ENCODE measurements at regions not wholly inside any gene's neighbourhood (a gene's known extent, or its start where the extent isn't known, plus 50 kb on each side); places are given as distances from the start of the nearest gene placed in this dataset.

- TF ChIP-seq, protein P1, sequence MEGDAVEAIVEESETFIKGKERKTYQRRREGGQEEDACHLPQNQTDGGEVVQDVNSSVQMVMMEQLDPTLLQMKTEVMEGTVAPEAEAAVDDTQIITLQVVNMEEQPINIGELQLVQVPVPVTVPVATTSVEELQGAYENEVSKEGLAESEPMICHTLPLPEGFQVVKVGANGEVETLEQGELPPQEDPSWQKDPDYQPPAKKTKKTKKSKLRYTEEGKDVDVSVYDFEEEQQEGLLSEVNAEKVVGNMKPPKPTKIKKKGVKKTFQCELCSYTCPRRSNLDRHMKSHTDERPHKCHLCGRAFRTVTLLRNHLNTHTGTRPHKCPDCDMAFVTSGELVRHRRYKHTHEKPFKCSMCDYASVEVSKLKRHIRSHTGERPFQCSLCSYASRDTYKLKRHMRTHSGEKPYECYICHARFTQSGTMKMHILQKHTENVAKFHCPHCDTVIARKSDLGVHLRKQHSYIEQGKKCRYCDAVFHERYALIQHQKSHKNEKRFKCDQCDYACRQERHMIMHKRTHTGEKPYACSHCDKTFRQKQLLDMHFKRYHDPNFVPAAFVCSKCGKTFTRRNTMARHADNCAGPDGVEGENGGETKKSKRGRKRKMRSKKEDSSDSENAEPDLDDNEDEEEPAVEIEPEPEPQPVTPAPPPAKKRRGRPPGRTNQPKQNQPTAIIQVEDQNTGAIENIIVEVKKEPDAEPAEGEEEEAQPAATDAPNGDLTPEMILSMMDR (IDR thresholded peaks at IDR 0.05; ENCODE audit: low read depth, low read length) = no peak
- DNase-seq (ENCODE audit: extremely low read depth, low read depth) = no peak
These were observed 141.6 kb upstream of the AKR1E2 start for GRCh38 chr10:4684434-4684833.

DNA sequence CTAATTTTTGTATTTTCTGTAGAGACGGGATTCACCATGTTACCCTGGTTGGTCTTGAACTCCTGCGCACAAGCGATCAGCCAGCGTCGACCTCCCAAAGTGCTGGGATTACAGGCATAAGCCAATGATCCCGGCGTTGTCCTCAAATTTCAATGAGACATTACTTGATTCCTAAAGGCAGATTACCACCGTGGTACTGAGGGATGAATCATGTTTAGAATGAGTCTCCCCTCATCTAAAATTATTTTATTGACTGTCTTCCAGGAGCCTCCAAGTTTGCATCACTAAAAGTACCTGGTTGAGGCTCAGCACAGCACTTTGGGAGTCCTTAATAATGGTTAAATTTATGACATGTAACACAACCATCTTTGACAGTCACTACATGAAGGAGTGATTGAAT, 142.2 kb upstream of the AKR1E2 start:
- TF ChIP-seq, protein P1 (IDR thresholded peaks at IDR 0.05; ENCODE audit: low read depth, low read length) = no peak
- DNase-seq (ENCODE audit: extremely low read depth, low read depth) = no peak

DNA sequence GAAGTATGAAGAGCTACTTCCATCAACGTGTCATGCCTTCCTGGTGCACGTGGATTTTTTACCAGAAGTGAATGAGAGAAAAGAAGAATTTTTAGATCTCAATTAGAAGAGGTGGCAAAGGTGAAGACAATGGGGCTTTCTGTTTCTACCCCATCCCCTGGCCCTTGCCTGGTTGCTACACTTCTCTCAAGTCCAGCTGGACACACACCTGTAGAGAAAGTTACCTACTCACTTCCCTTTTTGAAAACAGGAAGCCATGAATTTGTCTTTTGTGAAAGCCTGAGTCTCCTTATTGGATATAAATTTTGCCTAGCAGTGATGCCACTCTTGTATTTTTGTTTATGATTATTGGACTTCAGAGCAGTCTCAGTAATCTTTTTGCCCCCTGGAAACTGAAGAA, 142.9 kb upstream of the AKR1E2 start:
- no peak for DNase-seq (ENCODE audit: extremely low read depth, low read depth)
- TF ChIP-seq, protein P1 (IDR thresholded peaks at IDR 0.05; ENCODE audit: low read depth, low read length) = no peak

- TF ChIP-seq, protein P1 (IDR thresholded peaks at IDR 0.05; ENCODE audit: low read depth, low read length) = no peak
- no peak for DNase-seq (ENCODE audit: extremely low read depth, low read depth)
These were observed 146.9 kb upstream of the AKR1E2 start for GRCh38 chr10:4678951-4679671.

GRCh38 chr10:4678023-4678950, 147.7 kb upstream of the AKR1E2 start:
- TF ChIP-seq, protein P1 (IDR thresholded peaks at IDR 0.05; ENCODE audit: low read depth, low read length) = no peak
- DNase-seq (ENCODE audit: extremely low read depth, low read depth) = no peak

GRCh38 chr10:4677296-4678021, 148.5 kb upstream of the AKR1E2 start:
- TF ChIP-seq, protein P1 (IDR thresholded peaks at IDR 0.05; ENCODE audit: low read depth, low read length) = no peak
- no peak for DNase-seq (ENCODE audit: extremely low read depth, low read depth)

Measured in AG09319 (cell line).